SIG-M5 treated with dmso at 0.1 percent for 504 hours (cell line): ENCODE measurements at regions not wholly inside any gene's neighbourhood (a gene's known extent, or its start where the extent isn't known, plus 50 kb on each side); places are given as distances from the start of the nearest gene placed in this dataset.

Source experiments
- DNase-seq: peaks from one replicate; lab custom pipeline; 2025; ENCODE audit not compliant: unreplicated experiment; lab: John Stamatoyannopoulos, UW

GRCh38 chr12:27907766-27908165 lies 64.8 kb downstream of the PTHLH start:
- no peak for DNase-seq

- no peak for DNase-seq
Measured at GRCh38 chr12:27906658-27907473, 65.7 kb downstream of the PTHLH start.

GRCh38 chr12:27906127-27906500 lies 66.4 kb downstream of the PTHLH start:
- no peak for DNase-seq

DNA sequence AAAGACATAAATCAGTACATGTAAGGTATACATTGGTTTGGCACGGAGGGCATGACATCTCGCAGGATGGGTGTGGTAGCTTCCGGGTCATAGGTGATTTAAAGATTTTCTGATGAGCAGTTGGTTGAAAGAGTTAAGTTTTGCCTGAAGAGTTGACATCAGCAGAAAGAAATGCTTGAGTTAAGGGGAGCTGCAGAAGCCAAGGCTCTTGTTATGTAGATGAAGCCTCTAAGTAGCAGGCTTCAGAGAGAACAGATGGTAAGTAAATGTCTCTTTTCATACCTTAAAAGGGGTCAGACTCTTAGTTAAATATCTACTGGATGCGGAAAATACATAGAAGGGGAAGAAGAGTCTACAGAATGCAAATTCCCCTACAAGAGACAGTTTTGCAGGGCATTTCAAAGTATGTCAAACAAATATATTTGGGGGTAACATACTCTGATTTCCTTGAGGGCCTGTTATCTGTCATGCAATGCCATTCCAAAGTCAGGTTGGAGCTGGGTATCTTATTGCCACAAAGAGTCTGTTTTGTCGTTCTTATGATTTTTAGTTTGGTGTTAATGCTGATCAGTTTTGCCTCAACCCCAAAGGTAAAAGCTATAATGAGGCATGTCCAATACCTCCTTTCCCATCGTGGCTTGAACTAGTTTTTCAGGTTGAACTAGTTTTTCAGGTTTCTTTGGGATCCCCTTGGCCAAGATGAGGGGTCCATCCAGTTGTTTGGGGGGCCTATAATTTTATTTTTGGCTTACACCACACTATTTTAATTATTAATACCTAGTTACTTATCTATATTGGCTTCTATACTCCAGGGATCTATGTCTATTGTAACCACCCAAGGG lies 67.0 kb downstream of the PTHLH start:
- DNase-seq: no peak

- DNase-seq: no peak
Measured at GRCh38 chr12:27902651-27903050, 69.9 kb downstream of the PTHLH start.

DNA sequence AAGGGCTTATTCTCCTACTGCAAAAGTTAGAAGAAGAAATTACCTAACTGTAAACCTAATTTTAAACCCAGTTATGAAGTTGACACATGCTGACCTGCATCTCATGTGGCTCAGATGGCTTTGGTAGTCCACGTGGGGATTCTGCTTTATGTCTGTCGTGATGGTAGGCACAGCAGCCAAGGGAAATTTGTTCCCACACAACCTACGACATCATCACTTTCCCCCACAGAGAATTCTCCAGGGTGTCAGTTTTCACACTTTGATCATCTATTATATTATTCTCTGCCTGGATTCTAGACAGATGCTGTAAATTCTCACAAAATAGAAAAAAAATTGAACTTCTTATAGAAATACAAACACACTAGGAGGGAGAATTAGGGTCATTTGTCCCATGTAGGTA lies 70.6 kb downstream of the PTHLH start:
- no peak for DNase-seq

GRCh38 chr12:27900920-27901879 lies 71.3 kb downstream of the PTHLH start:
- DNase-seq: peak; percentile 13

DNA sequence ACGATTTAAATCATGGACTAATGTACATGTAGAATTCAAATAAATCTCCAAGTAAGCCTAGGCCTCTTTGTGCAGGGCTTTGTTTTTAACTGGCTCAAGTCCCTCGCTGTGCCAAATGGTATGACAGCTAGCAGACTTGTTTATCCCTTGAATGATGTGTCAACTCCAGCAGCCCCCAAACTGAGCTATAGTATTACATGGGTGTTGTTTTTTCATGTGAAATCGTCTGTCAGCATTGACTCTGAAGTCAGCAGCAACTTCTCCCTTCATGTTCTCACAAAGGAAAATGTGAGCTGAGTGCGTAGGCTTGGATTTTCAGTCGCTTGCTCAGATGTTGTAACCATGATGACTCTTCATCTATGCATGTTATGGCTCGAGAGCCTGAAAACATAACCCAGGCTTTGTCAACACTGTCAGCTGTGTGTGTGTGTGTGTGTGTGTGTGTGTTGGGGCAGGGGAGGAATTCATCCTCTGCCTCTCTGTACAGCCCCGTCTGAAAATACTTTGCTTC lies 73.3 kb downstream of the PTHLH start:
- DNase-seq: no peak

DNA sequence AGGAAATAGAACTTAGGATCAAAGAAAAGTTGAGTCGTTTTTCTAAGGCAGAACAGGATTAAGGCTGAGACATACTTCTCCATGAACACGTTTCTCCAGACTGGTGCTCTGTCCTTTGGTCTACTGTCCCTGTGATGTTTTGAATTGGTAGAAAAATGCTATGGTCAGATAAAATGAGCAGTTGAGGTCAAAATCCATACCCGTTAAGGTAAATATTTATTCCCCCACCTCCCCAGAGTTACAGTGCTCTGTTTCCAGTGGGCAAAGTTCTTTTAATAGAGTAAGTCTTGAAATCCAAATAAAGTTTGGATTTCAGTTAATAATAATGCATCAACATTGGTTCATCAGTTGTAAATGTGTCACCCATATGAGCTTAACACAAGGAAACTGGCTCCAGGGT lies 74.5 kb downstream of the PTHLH start:
- no peak for DNase-seq

DNA sequence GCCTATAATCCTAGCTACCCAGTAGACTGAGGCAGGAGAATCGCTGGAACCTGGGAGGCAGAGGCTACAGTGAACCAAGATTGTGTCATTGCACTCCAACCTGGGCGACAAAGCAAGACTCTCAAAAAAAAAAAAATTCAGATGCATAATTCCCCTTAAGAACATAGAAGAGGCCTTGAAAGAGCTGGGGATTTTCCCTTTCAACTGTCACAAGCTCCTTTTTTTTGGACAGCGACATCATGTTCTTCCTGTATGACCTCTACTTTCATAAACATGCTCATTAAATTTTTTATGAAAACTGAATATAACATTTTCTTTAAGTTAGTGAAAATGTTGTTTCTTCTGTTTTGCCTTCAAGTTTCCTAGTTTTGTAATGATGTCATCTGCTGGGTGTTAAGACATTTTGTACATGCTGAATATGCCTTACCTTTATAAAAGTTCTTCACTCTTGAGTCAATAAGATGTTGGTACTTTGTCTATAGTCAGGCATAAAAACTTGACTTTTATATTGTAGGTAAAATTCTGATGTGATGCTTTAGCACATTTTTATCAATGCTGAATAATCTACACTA lies 76.0 kb downstream of the PTHLH start:
- no peak for DNase-seq

GRCh38 chr12:27894309-27894708 lies 78.2 kb downstream of the PTHLH start:
- DNase-seq: no peak

DNA sequence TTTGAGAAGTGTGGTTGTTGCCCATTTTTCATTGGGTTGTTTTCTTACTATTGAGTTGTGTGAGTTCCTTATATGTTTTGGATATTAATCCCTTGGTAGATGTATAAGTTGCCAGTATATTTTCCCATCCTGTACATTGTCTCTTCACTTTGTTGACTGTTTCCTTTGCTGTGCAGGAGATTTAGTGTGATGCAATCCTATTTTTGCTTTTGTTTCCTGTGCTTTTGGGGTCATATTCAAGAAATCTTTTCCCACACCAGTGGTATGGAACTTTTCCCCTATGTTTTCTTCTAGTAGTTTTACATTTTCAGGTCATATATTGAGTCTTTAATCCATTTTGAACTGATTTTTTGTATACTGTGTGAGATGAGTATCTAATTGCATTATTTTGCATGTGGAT lies 92.8 kb downstream of the PTHLH start:
- no peak for DNase-seq

DNA sequence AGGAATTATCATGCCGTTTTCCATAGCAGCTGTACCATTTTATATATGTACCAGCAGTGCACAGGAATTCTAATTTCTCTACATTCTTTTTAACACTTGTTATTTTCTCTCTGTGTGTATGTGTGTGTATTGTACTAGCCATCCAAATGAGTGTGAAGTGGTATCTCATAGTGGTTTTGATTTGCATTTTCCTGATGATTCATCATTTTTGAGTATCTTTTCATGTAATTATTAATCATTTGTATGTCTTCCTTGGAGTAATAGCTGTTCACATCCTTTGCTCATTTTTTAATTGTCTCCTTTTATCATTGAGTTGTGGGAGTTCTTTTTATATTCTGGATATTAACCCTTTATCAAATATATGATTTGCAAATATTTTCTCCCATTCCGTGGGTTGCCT lies 95.6 kb upstream of the MANSC4 start:
- no peak for DNase-seq

GRCh38 chr12:27873010-27873409 lies 93.0 kb upstream of the MANSC4 start:
- DNase-seq: no peak

DNA sequence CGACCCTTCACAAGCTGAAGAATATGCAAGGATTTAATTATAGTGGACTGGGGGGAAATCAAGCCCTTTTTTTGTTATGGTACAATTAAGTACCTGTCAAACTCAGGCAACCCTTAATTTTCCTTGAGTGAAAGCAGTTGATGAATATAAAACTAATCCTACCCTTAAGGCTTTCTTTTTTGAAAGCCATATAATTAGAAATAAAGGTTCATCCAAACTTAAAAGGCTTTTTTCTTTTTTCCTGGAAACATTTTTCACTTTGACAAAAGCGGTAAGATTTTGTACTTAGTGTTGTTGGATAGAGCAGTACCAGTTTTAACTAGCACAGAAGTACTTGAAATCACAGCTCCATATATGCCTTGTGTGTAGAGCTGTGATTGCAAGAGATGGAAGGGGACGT lies 91.9 kb upstream of the MANSC4 start:
- no peak for DNase-seq

- DNase-seq: no peak
Measured at GRCh38 chr12:27870939-27871338, 90.9 kb upstream of the MANSC4 start.

GRCh38 chr12:27869567-27869966 lies 89.5 kb upstream of the MANSC4 start:
- no peak for DNase-seq

- no peak for DNase-seq
Measured at GRCh38 chr12:27868139-27868538, 88.1 kb upstream of the MANSC4 start.

DNA sequence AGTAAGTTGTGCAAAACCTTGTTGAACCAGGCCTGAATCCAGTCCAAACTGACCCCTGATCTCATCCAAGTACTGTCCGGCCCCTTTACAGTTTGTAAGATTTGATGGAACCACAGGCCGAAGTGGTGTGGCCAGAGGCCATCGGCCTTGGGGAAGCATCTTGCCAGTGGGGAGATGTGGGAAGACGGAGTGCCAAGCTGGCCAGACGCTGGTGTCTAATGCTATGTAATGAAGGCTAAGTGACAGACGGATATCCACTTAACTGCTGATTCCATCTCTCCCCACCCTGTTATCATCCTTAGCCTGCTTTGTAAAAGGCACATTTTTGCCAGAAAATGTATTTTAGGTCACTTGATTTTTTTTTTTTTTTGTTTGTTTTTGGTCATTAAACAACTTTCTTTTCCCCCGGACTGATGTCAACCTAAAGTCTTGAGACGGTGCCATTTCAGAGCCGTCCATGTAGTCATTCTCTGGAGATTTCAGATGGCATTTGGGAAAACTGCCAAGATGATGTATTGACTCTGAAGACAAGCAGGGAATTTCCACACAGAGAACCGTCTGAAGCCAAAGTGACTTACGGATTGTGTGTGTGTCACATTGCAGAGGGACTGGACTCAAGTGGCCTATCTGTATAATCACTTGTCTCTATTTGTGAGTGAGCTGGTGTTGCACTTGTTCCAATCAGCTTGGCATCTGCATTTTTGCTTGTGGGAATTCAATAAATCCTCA lies 86.5 kb upstream of the MANSC4 start:
- no peak for DNase-seq

GRCh38 chr12:27865421-27865820 lies 85.4 kb upstream of the MANSC4 start:
- DNase-seq: peak; percentile 3
